ENCODE measurements at regions not wholly inside any gene's neighbourhood (a gene's known extent, or its start where the extent isn't known, plus 50 kb on each side); places are given as distances from the start of the nearest gene placed in this dataset.
"Not testable (repeated sequence)": the region's sequence is repeated elsewhere in the genome, so short reads cannot be mapped to it uniquely, and the experiment has no call there.

DNA sequence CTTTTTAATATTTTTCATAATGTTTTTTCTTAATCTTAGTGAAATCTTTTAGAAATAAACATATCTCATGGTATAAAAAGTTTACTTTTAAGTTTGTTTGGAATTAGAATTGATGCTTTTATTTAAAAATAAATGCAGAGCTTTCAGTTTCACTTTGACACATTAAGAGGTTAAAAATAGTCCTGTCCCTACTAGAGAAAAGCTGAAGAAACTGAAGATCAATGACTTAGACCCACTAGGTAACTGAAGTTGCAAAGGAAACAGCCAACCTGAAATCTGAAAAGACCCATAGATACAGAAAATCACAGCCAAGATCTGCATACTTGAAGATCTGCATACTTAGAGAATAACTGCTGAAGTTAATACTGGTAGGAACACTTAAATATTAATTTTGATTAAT is 237.6 kb downstream of the RAP2B start:
- in situ Hi-C loops (cut with HindIII; ENCODE audit: low sequenced_read_pairs): no loop called here
- TF ChIP-seq, protein P1, sequence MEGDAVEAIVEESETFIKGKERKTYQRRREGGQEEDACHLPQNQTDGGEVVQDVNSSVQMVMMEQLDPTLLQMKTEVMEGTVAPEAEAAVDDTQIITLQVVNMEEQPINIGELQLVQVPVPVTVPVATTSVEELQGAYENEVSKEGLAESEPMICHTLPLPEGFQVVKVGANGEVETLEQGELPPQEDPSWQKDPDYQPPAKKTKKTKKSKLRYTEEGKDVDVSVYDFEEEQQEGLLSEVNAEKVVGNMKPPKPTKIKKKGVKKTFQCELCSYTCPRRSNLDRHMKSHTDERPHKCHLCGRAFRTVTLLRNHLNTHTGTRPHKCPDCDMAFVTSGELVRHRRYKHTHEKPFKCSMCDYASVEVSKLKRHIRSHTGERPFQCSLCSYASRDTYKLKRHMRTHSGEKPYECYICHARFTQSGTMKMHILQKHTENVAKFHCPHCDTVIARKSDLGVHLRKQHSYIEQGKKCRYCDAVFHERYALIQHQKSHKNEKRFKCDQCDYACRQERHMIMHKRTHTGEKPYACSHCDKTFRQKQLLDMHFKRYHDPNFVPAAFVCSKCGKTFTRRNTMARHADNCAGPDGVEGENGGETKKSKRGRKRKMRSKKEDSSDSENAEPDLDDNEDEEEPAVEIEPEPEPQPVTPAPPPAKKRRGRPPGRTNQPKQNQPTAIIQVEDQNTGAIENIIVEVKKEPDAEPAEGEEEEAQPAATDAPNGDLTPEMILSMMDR (IDR thresholded peaks at IDR 0.05; ENCODE audit: low read depth, low read length, missing control alignments): no peak
- DNase-seq (ENCODE audit: low read depth): no peak
- no peak overlapping the region for H3K4me3 ChIP-seq (ENCODE audit: low read depth, low read length)

DNA sequence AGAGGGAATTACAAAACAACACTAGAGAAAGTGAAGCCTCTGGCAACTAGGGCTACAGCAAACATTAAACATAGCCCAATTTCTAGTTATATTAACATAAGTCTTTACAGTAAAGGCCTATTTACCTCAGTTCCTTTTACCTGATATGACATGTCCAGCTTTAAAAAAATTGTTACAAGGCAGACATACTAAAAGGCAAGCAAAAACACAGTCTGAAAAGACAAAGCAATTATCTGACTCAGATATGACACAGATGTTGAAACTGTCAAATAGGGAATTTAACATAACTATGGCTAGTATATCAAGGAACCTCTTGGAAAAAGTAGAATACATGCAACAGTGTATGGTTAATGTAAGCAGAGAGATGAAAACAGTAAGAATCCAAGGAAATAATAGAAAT is 238.6 kb downstream of the RAP2B start:
- TF ChIP-seq, protein P1 (IDR thresholded peaks at IDR 0.05; ENCODE audit: low read depth, low read length, missing control alignments): no peak
- no peak overlapping the region for H3K4me3 ChIP-seq (ENCODE audit: low read depth, low read length)
- DNase-seq (ENCODE audit: low read depth): no peak
- in situ Hi-C loops (cut with HindIII; ENCODE audit: low sequenced_read_pairs): no loop called here

- in situ Hi-C loops (cut with HindIII; ENCODE audit: low sequenced_read_pairs): no loop called here
- TF ChIP-seq, protein P1 (IDR thresholded peaks at IDR 0.05; ENCODE audit: low read depth, low read length, missing control alignments): no peak
- no peak overlapping the region for H3K4me3 ChIP-seq (ENCODE audit: low read depth, low read length)
- DNase-seq (ENCODE audit: low read depth): no peak
Observed at GRCh38 chr3:153404157-153404556, 242.1 kb downstream of the RAP2B start.

GRCh38 chr3:153405320-153405719 is 243.3 kb downstream of the RAP2B start:
- H3K4me3 ChIP-seq (ENCODE audit: low read depth, low read length); DNase-seq (ENCODE audit: low read depth); in situ Hi-C loops (cut with HindIII; ENCODE audit: low sequenced_read_pairs): not testable (repeated sequence)

DNA sequence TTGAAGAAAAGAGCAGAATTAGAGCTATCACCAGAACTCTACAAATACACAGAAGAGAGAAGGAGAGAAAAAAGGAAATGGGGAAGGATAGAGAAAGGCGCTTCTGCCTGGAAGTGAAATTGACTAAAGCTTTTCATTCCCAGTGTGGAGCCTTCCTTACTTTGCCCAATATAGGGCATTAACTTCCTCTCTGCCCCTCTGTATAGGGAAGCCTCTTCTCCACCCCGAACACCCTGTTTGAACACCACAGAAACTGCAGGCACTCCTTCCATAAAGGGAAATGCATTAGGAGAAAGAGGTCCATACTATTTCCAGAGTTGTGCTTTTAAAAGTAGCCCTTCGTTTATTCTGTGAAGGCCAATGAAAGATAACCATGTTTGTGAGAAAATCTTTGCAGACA is 248.5 kb downstream of the RAP2B start:
- in situ Hi-C loops (cut with HindIII; ENCODE audit: low sequenced_read_pairs): no loop called here
- no peak overlapping the region for H3K4me3 ChIP-seq (ENCODE audit: low read depth, low read length)
- TF ChIP-seq, protein P1 (IDR thresholded peaks at IDR 0.05; ENCODE audit: low read depth, low read length, missing control alignments): no peak
- DNase-seq (ENCODE audit: low read depth): no peak

DNA sequence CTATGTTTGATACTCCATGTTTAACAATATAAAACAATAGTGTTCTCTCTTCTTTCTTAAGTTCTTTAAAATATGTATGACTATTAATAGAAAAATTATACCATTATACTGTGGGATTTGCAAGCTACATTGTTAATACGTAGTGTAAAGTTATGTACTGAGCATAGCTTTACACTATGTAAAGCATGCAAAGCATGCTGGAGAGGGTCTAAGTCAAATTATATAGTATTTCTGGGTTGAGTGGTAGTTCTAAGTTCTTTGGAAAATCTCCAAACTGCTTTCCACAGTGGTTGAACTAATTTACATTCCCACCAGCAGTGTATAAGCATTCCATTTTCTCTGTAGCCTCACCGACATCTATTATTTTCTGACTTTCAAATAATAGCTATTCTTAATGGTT is 253.0 kb downstream of the RAP2B start:
- no peak overlapping the region for H3K4me3 ChIP-seq (ENCODE audit: low read depth, low read length)
- DNase-seq (ENCODE audit: low read depth): peak; percentile 18
- in situ Hi-C loops (cut with HindIII; ENCODE audit: low sequenced_read_pairs): no loop called here
- TF ChIP-seq, protein P1 (IDR thresholded peaks at IDR 0.05; ENCODE audit: low read depth, low read length, missing control alignments): no peak

DNA sequence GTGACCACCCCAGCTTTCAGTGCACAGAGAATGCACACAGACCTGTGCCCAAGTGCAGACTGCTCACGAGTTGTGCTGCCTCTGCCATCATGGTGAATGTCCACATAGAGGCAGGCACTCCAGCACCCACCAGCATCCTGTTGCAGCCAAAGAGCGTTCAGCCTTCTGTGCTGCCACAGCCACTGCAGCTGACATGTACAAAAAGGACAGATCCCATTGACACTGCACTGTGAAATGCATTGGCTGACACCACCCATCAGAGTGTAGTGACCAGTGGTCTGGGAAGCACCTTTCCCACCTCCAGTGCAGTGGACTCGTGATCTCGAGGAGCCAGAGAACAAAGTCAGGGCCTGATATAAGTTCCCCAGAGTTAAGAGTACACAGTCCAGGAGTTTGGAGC is 260.3 kb downstream of the RAP2B start:
- TF ChIP-seq, protein P1 (IDR thresholded peaks at IDR 0.05; ENCODE audit: low read depth, low read length, missing control alignments): no peak
- no peak for DNase-seq (ENCODE audit: low read depth)
- no peak overlapping the region for H3K4me3 ChIP-seq (ENCODE audit: low read depth, low read length)
- in situ Hi-C loops (cut with HindIII; ENCODE audit: low sequenced_read_pairs): no loop called here

GRCh38 chr3:153423820-153424219 is 261.8 kb downstream of the RAP2B start:
- in situ Hi-C loops (cut with HindIII; ENCODE audit: low sequenced_read_pairs); DNase-seq (ENCODE audit: low read depth); H3K4me3 ChIP-seq (ENCODE audit: low read depth, low read length): not testable (repeated sequence)

Data from astrocyte of the cerebellum (primary cell).